Duodenal mucosa (tissue), 2 donors: ENCODE measurements at regions not wholly inside any gene's neighbourhood (a gene's known extent, or its start where the extent isn't known, plus 50 kb on each side); places are given as distances from the start of the nearest gene placed in this dataset.

Experiments used
- H3K27ac ChIP-seq: one replicate; pipeline ENCODE4 v1.7.0; 2013; ENCODE audit warnings: low read depth, low read length
- H3K27me3 ChIP-seq, 2 donors: one replicate each; pipeline ENCODE4 v1.7.0; 2013; ENCODE audit warnings: low read length in 2 of 2, control low read depth in 1 of 2; ENCODE audit not compliant: insufficient read depth in 2 of 2, control insufficient read depth in 1 of 2
- H3K36me3 ChIP-seq, 2 donors: one replicate each; pipeline ENCODE4 v1.7.0; 2013; ENCODE audit warnings: low read length in 2 of 2, control low read depth in 1 of 2; ENCODE audit not compliant: insufficient read depth in 2 of 2, control insufficient read depth in 1 of 2
- H3K4me1 ChIP-seq, 2 donors: one replicate each; pipeline ENCODE4 v1.7.0; 2013; ENCODE audit warnings: low read length in 2 of 2, control low read depth in 1 of 2; ENCODE audit not compliant: insufficient read depth in 2 of 2, control insufficient read depth in 1 of 2
- H3K4me3 ChIP-seq, 2 donors: one replicate each; pipeline ENCODE4 v1.7.0; 2013; ENCODE audit warnings: low read length in 2 of 2, low read depth in 1 of 2
- H3K9ac ChIP-seq, 2 donors: one replicate each; pipeline ENCODE4 v1.7.0; 2013; ENCODE audit warnings: low read length in 2 of 2, low read depth in 1 of 2
- H3K9me3 ChIP-seq, 2 donors: one replicate each; pipeline ENCODE4 v1.7.0; 2013; ENCODE audit warnings: low read length in 2 of 2, control low read depth in 1 of 2; ENCODE audit not compliant: control insufficient read depth in 1 of 2

- Histone ChIP-seq H3K9ac (no peak overlapping the region), H3K27me3 (no peaks in the 10 kb centered on the region), H3K27ac (no peak overlapping the region), H3K4me1 (no peaks in the 10 kb centered on the region), H3K36me3 (no peaks in the 10 kb centered on the region), H3K4me3 (no peak overlapping the region), H3K9me3 (peaks cover 0 to 15% of the 10 kb centered on the region in 2 donors)
Measured at GRCh38 chr15:54884312-54884711, 312.4 kb downstream of the RSL24D1 start.

GRCh38 chr15:54859982-54860381 is 336.8 kb downstream of the RSL24D1 start:
- no peak overlapping the region for H3K4me3 ChIP-seq
- H3K4me1 ChIP-seq = no peaks in the 10 kb centered on the region

GRCh38 chr15:54854667-54855066 is 342.1 kb downstream of the RSL24D1 start:
- Histone ChIP-seq H3K4me3 (no peak overlapping the region), H3K27ac (no peak overlapping the region), H3K9me3 (peaks cover 0 to 6% of the 10 kb centered on the region in 2 donors), H3K27me3 (no peaks in the 10 kb centered on the region), H3K36me3 (no peaks in the 10 kb centered on the region), H3K4me1 (no peaks in the 10 kb centered on the region), H3K9ac (no peak overlapping the region)

More at GRCh38 chr15:54859982-54860381, 336.8 kb downstream of the RSL24D1 start:
- H3K27ac ChIP-seq = no peak overlapping the region
- H3K36me3 ChIP-seq = no peaks in the 10 kb centered on the region
- no peak overlapping the region for H3K9ac ChIP-seq
- no peaks in the 10 kb centered on the region for H3K27me3 ChIP-seq
- H3K9me3 ChIP-seq = peaks cover 5 to 6% of the 10 kb centered on the region in 2 donors

GRCh38 chr15:54850101-54850500 is 346.6 kb downstream of the RSL24D1 start:
- Histone ChIP-seq H3K9me3 (no peaks in the 10 kb centered on the region), H3K27me3 (no peaks in the 10 kb centered on the region), H3K4me3 (no peak overlapping the region), H3K36me3 (no peaks in the 10 kb centered on the region), H3K9ac (no peak overlapping the region), H3K4me1 (no peaks in the 10 kb centered on the region), H3K27ac (no peak overlapping the region)

GRCh38 chr15:54843006-54843405 is 353.7 kb downstream of the RSL24D1 start:
- Histone ChIP-seq H3K4me1 (no peaks in the 10 kb centered on the region), H3K9ac (no peak overlapping the region), H3K9me3 (no peaks in the 10 kb centered on the region), H3K4me3 (no peak overlapping the region), H3K36me3 (no peaks in the 10 kb centered on the region), H3K27me3 (no peaks in the 10 kb centered on the region), H3K27ac (no peak overlapping the region)

- Histone ChIP-seq H3K27me3 (no peaks in the 10 kb centered on the region), H3K9me3 (no peaks in the 10 kb centered on the region), H3K4me3 (no peak overlapping the region), H3K27ac (no peak overlapping the region), H3K4me1 (no peaks in the 10 kb centered on the region), H3K36me3 (no peaks in the 10 kb centered on the region), H3K9ac (no peak overlapping the region)
Measured at GRCh38 chr15:54841701-54842305, 354.9 kb downstream of the RSL24D1 start.

GRCh38 chr15:54840621-54841398 is 355.9 kb downstream of the RSL24D1 start:
- H3K27ac ChIP-seq = no peak overlapping the region
- no peaks in the 10 kb centered on the region for H3K9me3 ChIP-seq
- H3K9ac ChIP-seq = no peak overlapping the region
- H3K4me3 ChIP-seq = no peak overlapping the region
- no peaks in the 10 kb centered on the region for H3K27me3 ChIP-seq
- no peaks in the 10 kb centered on the region for H3K36me3 ChIP-seq
- H3K4me1 ChIP-seq = no peaks in the 10 kb centered on the region

GRCh38 chr15:54839379-54839778 is 357.4 kb downstream of the RSL24D1 start:
- Histone ChIP-seq H3K4me3 (no peak overlapping the region), H3K9ac (no peak overlapping the region), H3K27ac (no peak overlapping the region), H3K27me3 (no peaks in the 10 kb centered on the region), H3K9me3 (no peaks in the 10 kb centered on the region), H3K4me1 (no peaks in the 10 kb centered on the region), H3K36me3 (no peaks in the 10 kb centered on the region)

- no peak overlapping the region for H3K4me3 ChIP-seq
- no peaks in the 10 kb centered on the region for H3K36me3 ChIP-seq
- H3K27me3 ChIP-seq = no peaks in the 10 kb centered on the region
- no peaks in the 10 kb centered on the region for H3K4me1 ChIP-seq
- no peaks in the 10 kb centered on the region for H3K9me3 ChIP-seq
- H3K27ac ChIP-seq = no peak overlapping the region
- no peak overlapping the region for H3K9ac ChIP-seq
Measured at GRCh38 chr15:54836052-54836795, 360.5 kb downstream of the RSL24D1 start.

GRCh38 chr15:54829821-54830220 is 366.9 kb downstream of the RSL24D1 start:
- Histone ChIP-seq H3K9me3 (peaks cover 2 to 8% of the 10 kb centered on the region in 2 donors), H3K27ac (no peak overlapping the region), H3K9ac (no peak overlapping the region), H3K4me3 (no peak overlapping the region), H3K4me1 (no peaks in the 10 kb centered on the region), H3K36me3 (no peaks in the 10 kb centered on the region), H3K27me3 (no peaks in the 10 kb centered on the region)
